Fibroblast of villous mesenchyme (primary cell): ENCODE measurements at regions not wholly inside any gene's neighbourhood (a gene's known extent, or its start where the extent isn't known, plus 50 kb on each side); places are given as distances from the start of the nearest gene placed in this dataset.

Experiments used
- DNase-seq: peaks from one replicate; pipeline ENCODE4 v3.0.0-alpha.2; 2010; ENCODE audit warnings: low read depth
- H3K4me3 ChIP-seq: 2 replicates; pipeline ENCODE4 v1.5.1; 2011; ENCODE audit warnings: low read depth, mild to moderate bottlenecking, low read length
- TF ChIP-seq, protein P1 (sequence below): IDR thresholded peaks from 2 replicates; pipeline ENCODE4 v1.5.1; 2012; ENCODE audit warnings: low read depth, mild to moderate bottlenecking, low read length; ENCODE audit not compliant: insufficient read depth

GRCh38 chr9:134492281-134492691, 149.3 kb upstream of the COL5A1 start:
- TF ChIP-seq, protein P1, sequence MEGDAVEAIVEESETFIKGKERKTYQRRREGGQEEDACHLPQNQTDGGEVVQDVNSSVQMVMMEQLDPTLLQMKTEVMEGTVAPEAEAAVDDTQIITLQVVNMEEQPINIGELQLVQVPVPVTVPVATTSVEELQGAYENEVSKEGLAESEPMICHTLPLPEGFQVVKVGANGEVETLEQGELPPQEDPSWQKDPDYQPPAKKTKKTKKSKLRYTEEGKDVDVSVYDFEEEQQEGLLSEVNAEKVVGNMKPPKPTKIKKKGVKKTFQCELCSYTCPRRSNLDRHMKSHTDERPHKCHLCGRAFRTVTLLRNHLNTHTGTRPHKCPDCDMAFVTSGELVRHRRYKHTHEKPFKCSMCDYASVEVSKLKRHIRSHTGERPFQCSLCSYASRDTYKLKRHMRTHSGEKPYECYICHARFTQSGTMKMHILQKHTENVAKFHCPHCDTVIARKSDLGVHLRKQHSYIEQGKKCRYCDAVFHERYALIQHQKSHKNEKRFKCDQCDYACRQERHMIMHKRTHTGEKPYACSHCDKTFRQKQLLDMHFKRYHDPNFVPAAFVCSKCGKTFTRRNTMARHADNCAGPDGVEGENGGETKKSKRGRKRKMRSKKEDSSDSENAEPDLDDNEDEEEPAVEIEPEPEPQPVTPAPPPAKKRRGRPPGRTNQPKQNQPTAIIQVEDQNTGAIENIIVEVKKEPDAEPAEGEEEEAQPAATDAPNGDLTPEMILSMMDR, result no peak
- peak; percentile 100 for DNase-seq
- H3K4me3 ChIP-seq, result no peak overlapping the region

DNA sequence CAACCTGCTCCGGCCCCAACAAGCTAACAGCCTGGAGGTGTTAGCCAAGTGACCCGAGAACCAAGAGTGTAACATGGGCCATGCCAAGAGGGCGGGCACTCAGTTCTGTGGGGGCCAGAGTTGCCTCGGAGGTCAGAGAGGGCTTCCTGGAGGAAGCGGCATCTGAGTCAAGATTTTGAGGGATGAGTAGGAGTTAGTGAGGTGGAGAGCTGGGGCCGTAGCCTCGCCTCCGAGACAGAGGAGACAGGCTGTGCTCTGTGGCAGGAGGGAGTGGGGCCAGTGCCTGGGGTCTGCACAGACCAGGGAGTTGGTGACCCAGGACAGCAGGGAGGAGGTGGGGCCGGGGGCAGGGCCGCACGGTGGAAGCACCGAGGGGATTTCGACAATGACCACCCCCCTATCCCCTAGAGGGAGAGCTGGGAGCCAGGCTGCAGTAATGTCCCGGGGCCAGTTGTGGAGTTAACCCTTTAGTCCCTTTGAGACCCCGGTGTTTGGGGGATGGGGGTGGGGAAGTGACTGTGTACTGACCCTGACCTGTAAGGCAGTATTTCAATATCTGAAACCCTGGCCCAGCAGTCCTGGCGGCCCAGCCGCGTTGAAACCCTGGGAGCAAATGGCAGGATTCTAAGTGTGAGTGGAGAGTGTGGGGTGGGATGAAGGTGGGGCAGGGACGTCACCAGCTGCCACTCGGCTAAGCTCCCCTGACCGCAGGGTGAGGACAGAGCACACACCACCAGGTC, 148.7 kb upstream of the COL5A1 start:
- DNase-seq, result peak; percentile 81
- TF ChIP-seq, protein P1, result no peak
- H3K4me3 ChIP-seq, result no peak overlapping the region

DNA sequence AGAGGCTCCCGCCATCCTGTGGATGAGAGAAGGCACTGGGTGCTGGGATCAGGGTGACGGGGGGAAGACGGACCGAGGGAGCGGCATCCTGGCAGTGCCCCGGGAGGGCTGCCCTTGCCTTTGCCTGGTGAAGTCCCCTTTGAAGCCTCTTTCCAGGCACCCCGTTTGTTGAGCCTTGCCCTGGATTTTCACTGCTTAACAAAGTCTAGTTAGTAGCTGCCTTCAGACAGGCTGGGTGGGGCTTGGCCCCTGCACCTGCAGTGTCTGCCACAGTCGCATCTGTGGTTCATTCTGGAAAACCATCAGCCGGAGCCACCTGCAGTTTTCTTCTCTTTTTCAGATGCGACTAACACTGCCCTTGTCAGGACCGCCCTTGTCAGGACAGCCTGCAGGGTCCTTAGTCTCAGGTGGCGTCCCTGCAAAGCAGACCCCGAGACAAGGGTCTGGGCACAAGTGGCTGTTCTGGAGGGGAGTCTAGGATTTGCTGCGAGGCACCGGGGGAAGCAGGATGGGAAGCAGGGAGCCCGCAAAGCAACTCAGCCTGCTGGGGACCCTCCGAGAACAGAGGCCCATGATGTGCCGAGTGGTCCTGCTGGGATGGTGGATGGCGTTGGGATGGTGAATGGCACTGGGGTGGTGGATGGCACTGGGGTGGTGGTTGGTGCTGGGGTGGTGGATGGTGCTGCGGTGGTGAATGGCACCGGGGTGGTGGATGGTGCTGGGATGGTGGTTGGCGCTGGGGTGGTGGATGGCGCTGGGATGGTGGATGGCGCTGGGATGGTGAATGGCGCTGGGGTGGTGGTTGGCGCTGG, 147.9 kb upstream of the COL5A1 start:
- H3K4me3 ChIP-seq, result no peak overlapping the region
- TF ChIP-seq, protein P1, result no peak
- no peak for DNase-seq

- DNase-seq, result no peak
- H3K4me3 ChIP-seq, result no peak overlapping the region
- TF ChIP-seq, protein P1, result no peak
These were observed 147.3 kb upstream of the COL5A1 start for GRCh38 chr9:134494273-134494815.

- no peak overlapping the region for H3K4me3 ChIP-seq
- no peak for DNase-seq
- TF ChIP-seq, protein P1, result no peak
These were observed 146.7 kb upstream of the COL5A1 start for GRCh38 chr9:134494905-134495304.

DNA sequence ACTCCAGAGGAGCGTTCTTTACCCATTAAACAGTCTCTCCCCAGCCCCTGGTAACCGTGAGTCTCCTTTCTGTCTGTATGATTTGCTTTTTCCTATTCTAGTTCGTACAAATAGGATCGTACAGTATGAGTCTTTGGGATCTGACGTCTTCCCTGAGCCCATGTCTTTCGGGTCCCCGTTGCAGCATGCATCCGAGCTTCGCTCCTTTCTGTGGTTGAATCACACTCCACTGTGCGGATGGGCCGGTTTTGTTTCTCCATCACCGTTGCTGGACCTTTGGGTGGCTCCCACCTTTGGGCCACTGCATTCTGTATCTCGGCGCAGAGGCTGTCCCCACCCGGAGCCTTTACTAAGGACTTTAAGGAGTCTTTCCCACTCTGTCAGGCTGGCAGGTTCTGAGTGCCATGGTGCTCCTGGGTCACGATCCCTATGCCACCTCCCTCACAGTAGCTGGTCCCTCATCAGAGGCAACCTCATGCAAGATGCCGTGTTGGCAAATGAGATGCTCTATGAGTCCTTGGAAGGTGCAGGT, 145.7 kb upstream of the COL5A1 start:
- TF ChIP-seq, protein P1, result no peak
- no peak overlapping the region for H3K4me3 ChIP-seq
- DNase-seq, result no peak
